ENCODE measurements at regions not wholly inside any gene's neighbourhood (a gene's known extent, or its start where the extent isn't known, plus 50 kb on each side); places are given as distances from the start of the nearest gene placed in this dataset.

DNA sequence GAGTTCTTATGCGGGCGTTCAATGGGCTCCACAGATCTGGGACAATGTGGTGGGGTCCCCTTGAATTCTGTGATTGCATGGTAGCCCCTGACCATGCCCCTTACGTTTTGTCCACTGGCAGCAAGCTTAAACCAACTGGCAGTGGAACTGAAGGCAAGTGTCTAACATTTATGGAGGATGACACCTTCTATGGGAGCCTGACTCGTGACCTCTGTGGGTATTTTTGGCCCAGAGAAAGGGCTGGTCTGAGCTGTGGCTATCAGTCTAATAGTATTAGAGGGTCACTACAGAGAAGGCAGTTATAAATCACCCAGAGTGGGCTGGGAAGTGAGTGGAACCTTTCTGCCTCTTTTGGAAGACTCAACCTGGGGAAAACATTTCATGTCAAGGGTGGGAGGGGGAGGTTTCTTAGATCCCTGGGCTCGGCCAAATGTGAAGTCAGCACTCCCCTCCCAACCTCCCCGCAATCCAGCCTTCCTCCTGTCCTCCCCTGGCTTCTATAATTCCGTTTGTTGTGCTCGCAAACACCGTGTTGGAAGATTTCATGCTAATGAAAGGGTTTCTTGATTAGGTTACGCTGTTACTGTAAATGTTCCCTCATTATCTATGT lies 322.7 kb downstream of the RPS24 start:
- no peak for DNase-seq (ENCODE audit: low read depth in 2 of 3, low spot score in 2 of 3)

DNA sequence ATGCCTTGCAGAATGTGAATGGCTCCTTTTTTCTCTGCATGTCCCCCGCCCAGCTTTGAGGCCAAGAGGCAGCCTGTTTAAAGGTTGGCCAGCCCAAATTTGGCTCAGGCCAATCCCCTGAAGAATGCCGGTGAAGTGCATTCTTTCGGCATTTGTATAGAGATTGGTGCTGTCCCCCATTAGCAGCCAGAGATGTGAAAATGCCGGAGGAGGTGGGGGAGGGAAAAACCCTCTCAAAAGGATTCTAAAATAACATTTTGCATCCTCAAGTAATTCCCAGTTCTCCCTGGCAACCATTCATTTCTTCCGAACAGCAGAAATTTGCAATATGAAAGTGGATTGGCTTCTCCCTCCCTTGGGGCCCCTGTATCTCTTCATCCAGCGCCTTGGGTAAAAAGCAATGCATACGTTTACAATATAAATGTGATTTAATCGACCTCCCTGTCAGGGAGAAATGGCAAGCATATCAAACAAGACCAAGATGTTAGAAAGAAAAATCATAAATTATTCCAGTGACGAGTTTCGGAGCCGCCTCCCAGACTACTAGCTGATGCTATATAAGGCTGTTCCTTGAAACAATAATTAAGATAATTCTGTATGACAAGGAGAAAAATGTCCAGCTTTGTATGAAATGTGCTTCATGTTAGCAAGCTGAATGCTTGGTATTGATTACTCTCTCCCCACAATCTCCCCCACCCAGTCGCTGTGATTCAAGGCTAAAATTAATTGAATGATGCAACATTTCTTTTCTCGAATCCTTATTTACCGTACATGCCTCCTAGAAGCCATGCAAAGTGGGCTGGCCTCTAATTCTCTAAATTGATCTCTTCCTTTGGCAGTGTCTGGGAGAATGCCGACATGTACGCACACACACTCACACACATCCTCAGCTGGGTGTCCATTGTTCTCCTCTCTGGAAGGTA lies 323.7 kb downstream of the RPS24 start:
- DNase-seq (ENCODE audit: low read depth in 2 of 3, low spot score in 2 of 3): no peak

DNA sequence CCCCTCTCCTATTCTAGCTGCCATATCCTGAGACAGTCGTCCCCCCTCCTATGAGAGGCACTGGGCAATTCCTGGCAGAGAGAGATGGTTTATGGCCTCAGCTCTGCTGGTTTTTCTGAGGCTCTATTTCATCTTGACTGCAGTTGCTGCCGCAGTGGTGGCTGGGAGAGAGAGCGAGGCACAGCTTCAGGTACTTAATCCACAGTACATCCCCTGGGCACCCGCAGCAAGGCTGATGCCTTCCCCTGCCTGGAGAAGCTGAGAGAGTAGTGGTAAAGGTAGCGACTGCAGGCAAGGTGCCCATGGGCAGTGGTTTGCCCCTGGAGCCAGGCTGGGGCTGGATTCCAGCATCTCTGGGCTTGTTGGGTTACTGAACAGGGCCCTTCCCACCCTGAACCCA lies 324.7 kb downstream of the RPS24 start:
- DNase-seq (ENCODE audit: low read depth in 2 of 3, low spot score in 2 of 3): no peak

GRCh38 chr10:78358982-78359381 lies 325.3 kb downstream of the RPS24 start:
- no peak for DNase-seq (ENCODE audit: low read depth in 2 of 3, low spot score in 2 of 3)

DNA sequence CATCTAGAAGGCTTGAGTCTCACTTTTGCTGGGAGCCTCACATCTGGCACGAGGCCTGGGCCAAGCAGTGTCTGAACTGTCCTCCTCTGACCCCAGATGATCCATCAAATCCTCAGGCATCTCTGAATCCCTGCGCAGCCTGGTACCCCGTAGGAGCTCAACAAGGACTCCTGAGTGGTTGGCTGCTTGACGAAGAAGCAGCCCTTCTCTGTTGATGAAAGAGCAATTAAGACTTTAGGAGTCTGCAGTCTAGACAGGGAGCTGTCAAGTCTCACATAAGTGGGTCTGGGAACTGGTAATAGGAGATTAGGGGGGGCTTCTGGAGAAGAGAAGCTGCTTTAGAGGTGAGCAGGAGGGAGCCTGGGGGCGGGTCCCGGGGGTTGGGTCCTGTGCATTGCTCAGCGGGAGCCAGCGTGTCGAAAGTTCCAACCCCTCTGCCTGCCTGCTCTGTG lies 326.0 kb downstream of the RPS24 start:
- DNase-seq (ENCODE audit: low read depth in 2 of 3, low spot score in 2 of 3): no peak

- no peak for DNase-seq (ENCODE audit: low read depth in 2 of 3, low spot score in 2 of 3)
Observed at GRCh38 chr10:78360284-78360683, 326.6 kb downstream of the RPS24 start.

DNA sequence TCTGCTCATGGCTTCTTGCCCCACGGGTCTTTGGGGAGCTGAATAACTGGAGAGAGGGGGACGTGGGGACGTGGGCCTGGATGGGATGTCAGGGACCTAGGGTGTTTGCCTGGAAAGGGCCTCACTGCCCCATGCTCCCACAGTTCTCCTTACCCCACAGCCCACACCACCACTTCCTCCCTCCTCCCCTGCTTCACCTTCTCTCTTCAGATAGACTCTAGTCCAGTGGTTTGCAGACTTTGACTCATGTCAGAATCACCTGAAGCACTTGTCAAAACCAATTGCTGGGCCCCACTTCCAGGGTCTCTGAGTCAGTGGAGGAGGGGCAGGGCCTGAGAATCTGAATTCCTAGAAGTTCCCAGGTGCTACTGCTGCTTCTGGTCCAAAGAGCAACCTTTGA lies 327.4 kb downstream of the RPS24 start:
- DNase-seq (ENCODE audit: low read depth in 2 of 3, low spot score in 2 of 3): no peak

GRCh38 chr10:78362406-78363022 lies 328.9 kb downstream of the RPS24 start:
- peak in 2 of 3 donors; percentile 26 to 72 for DNase-seq (ENCODE audit: low read depth in 2 of 3, low spot score in 2 of 3)

- DNase-seq (ENCODE audit: low read depth in 2 of 3, low spot score in 2 of 3): no peak
Observed at GRCh38 chr10:78363190-78363589, 329.5 kb downstream of the RPS24 start.

GRCh38 chr10:78365694-78366093 lies 332.0 kb downstream of the RPS24 start:
- DNase-seq (ENCODE audit: low read depth in 2 of 3, low spot score in 2 of 3): no peak

DNA sequence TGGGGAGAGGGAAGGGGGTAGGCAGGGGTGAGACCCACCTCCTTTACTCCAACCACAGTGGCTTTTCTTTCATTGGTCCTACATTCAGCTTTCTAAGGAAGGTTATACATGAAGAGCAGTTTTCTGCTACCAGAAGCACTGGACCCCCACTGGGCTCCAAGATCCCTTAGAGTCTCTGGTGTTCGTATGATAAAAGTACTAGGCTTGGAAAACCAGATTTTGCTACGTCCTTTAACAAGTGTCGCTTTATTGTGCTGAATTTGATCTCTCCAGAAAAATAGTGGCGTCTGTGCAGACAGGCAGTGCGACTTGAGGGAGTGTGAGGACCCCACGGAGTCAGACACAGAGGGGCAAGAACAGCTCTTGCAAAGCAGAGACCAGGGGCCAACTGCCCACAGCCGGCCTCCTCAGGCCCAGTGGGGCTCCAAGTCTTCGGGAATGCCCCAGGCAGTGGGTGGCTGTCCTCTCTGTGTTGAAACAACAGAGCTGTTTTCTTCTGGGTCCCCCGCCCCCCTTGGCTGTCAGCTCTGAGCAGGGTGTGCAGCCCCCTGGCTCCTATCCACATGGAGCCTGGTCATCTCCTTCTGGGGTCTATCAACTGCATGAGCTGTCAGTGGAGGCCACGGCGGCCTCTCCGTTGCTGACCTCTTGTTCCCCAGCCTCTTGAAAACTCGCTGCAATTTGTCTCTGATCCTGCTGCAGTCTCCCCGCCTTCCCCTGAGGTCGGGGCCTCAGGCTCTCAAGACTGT lies 333.2 kb downstream of the RPS24 start:
- DNase-seq (ENCODE audit: low read depth in 2 of 3, low spot score in 2 of 3): no peak

- no peak for DNase-seq (ENCODE audit: low read depth in 2 of 3, low spot score in 2 of 3)
Observed at GRCh38 chr10:78367751-78368150, 334.1 kb downstream of the RPS24 start.

- DNase-seq (ENCODE audit: low read depth in 2 of 3, low spot score in 2 of 3): no peak
Observed at GRCh38 chr10:78371136-78371535, 337.5 kb downstream of the RPS24 start.

DNA sequence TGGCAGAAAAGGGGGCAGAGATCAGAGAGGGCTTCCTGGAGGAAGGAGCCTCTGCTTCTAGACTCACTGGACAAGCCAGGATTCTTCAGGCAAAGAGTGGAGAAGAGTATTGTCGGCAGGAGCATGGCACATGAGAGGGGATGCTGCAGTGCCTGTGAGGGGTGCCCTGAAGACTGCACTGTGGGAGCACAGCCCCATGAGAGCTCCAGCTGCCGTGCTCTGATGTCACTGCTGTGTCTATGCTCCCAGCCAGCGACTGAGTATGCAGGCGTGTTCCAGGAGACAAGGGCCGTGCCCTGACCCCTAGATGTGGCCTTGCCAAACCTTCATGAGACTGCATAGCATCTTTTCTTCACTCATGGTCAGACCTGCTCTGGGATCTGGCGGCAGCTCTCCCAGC lies 339.1 kb downstream of the RPS24 start:
- no peak for DNase-seq (ENCODE audit: low read depth in 2 of 3, low spot score in 2 of 3)

DNA sequence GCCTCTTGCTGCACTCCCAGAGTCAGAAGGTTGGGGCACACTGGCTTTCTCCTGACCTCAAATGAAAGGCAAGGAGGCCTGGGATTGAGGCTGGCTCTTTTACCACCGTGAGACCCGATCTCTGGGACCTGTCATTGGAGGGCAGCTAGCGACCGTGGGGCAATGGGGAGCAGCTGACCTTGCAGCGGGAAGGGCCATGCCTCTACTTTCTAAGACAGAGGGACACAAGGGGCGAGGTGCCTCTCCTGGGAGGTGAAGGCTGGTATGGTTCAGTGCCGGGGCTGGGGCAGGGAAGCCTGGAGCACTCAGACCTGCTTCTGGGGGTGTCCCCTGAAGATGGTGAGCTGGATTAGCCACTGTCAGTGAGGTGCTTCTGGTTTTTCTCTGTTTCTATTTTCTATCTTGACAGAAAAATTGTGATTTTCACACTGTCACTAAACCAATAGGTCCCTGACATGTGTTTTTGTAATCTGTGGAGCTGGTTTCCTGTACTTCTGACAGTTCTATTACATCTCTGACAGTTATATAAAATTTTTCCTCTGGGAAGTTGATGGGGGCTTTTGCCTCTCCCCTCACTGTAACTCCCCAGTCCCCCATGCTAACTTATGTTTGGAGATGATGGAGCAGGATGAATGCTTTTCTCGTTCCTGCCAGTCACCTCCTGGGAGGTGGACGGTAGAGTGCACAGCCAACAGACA lies 340.8 kb downstream of the RPS24 start:
- DNase-seq (ENCODE audit: low read depth in 2 of 3, low spot score in 2 of 3): no peak

DNA sequence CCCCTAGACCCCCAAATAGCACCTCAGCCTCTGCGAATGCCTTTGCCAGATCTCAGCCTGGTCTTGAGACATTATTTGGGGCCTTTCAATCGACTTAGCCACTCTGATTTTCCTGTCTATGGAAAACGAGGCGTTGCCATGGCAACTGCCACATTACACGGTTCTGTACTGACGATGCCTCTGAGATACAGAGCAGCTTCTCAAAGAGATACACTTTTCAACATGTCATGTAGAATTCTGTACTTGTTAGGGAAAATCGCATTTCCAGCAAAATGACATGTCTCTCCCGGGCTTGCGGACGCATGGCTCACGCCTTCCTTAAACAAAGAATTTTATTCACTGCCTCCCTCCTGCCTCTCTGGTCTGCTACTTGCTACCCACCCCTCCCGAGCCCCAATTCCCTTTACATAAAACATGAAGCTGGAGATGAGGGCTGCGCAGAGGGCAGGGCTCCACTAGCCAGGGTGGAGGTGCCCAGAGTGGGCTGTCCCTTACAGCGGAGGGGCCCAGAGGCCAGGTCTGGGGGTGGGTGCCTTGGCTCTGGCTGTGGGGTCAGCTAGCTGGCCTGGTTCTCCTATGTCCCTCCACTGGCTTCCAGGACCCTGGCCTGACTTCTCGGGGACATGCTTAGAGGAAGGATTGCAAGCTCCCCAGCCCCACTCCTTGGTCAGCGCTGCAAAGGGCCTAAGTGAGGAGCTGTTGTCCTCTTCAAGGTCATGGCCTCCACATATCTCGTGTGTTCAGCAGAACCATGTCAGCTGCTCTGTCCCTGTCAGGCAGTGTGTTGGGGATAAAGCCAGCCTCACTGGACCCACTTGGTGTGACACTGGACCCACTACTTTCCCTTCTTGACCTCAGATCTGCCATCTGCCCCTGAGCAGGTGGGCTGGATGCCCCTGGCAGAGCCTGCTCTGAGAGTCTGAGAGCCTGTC lies 342.5 kb downstream of the RPS24 start:
- DNase-seq (ENCODE audit: low read depth in 2 of 3, low spot score in 2 of 3): no peak

DNA sequence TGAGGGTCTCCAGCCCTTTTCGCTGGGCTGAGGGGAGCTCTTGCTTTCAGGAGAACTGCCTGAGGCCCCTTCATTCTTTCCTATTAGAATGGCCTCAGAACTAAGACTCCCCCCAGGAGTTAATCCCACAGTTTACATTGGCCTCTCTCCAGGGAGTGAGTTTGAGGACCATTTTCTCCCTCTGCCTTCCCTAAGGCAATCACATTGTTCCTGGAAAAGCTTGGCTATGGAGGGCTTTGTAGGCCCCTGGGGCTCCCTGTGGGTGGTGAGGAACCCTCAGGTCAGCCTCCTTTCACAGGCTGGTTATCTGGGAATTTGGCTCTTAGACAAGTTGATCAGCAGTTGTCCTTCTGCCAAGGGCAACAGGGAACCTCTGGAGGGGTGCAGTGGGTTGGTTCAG lies 343.7 kb downstream of the RPS24 start:
- DNase-seq (ENCODE audit: low read depth in 2 of 3, low spot score in 2 of 3): no peak

DNA sequence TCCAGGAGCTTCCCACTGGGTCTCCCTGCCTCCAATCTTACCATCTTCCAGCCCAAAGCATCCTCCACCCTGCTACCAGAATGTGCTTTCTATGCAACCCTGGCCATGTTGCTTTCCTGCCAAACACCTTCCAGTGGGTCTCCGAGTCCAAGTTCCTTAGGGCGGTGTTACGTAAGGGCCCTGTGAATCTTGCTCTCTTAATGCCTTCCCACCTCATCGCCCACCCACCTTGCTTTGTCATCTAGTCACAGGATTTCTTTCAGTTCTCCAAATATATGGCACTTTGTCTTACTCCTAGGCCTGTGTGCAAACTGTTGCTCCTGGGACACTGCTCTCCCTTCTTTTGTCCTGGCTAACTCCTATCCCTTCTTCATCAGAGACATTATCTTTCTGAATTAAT lies 344.5 kb downstream of the RPS24 start:
- DNase-seq (ENCODE audit: low read depth in 2 of 3, low spot score in 2 of 3): no peak

GRCh38 chr10:78381107-78381506 lies 347.4 kb downstream of the RPS24 start:
- DNase-seq (ENCODE audit: low read depth in 2 of 3, low spot score in 2 of 3): peak in 2 of 3 donors; percentile 19 to 51

Measured in hematopoietic multipotent progenitor cell (in vitro differentiated cells).